Liver (tissue), 3 donors: ENCODE measurements at regions not wholly inside any gene's neighbourhood (a gene's known extent, or its start where the extent isn't known, plus 50 kb on each side); places are given as distances from the start of the nearest gene placed in this dataset.

Experiments used
- ATF3 ChIP-seq: IDR thresholded peaks from 2 replicates; pipeline ENCODE4 v1.6.1; 2016; ENCODE audit warnings: antibody characterized with exemption
- CTCF ChIP-seq: fragments of 150-350 bp; IDR thresholded peaks from 2 replicates; pipeline ENCODE4 v1.5.1; 2017; ENCODE audit warnings: improper control_type of control experiment, low read depth, low read length; ENCODE audit not compliant: missing input control
- JUND ChIP-seq, 2 donors: IDR thresholded peaks; 2 replicates each; pipeline ENCODE4 v1.6.1; 2016; ENCODE audit warnings: antibody characterized with exemption in 2 of 2
- MAX ChIP-seq: IDR thresholded peaks from 2 replicates; pipeline ENCODE4 v1.6.1; 2016; ENCODE audit warnings: antibody characterized with exemption
- TAF1 ChIP-seq: conservative IDR thresholded peaks from 2 replicates; pipeline ENCODE4 v1.6.1; 2016; ENCODE audit warnings: antibody characterized with exemption, mild to moderate bottlenecking
- YY1 ChIP-seq: IDR thresholded peaks from 2 replicates; pipeline ENCODE4 v1.6.1; 2016; ENCODE audit warnings: antibody characterized with exemption, mild to moderate bottlenecking
- donor health status: healthy.
- donor health status: healthy.

GRCh38 chr1:55839221-55839620, 624.1 kb upstream of the USP24 start:
- TF ChIP-seq CTCF = no peak
- TF ChIP-seq MAX = no peak
- TF ChIP-seq JUND (IDR thresholded peaks at IDR 0.05) = no peak
- TF ChIP-seq TAF1 = no peak
- TF ChIP-seq ATF3 = no peak
- no peak for TF ChIP-seq YY1
